ENCODE measurements at regions not wholly inside any gene's neighbourhood (a gene's known extent, or its start where the extent isn't known, plus 50 kb on each side); places are given as distances from the start of the nearest gene placed in this dataset.
"Not testable (repeated sequence)": the region's sequence is repeated elsewhere in the genome, so short reads cannot be mapped to it uniquely, and the experiment has no call there.

GRCh38 chr12:59404109-59404650 lies 191.6 kb upstream of the SLC16A7 start:
- peak in 1 of 2 donors; percentile 21 for DNase-seq

GRCh38 chr12:59403259-59403932 lies 192.4 kb upstream of the SLC16A7 start:
- DNase-seq, result peak; percentile 54 to 61

DNA sequence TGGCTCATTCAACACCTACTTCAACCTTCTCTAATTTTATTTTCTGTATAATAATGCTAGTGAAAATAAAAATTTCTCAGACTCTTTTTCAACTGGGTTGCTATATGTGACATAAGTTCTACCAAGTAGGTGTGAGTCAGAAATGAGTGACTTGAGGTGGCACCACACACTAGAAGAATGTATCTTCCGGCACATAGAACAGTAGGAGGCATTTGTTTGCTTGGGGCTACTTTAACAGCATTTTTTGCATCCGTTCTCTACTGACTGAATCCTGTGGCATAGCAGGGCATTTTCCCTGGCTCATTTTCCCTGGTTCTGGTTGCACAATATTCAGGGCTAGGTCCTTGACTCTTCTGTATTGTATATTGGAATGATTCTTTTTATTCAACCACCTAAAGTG lies 194.0 kb upstream of the SLC16A7 start:
- no peak for DNase-seq

GRCh38 chr12:59398164-59398563 lies 197.7 kb upstream of the SLC16A7 start:
- no peak for DNase-seq

- DNase-seq, result no peak
These were observed 198.9 kb upstream of the SLC16A7 start for GRCh38 chr12:59396919-59397318.

GRCh38 chr12:59396519-59396918 lies 199.3 kb upstream of the SLC16A7 start:
- no peak for DNase-seq

DNA sequence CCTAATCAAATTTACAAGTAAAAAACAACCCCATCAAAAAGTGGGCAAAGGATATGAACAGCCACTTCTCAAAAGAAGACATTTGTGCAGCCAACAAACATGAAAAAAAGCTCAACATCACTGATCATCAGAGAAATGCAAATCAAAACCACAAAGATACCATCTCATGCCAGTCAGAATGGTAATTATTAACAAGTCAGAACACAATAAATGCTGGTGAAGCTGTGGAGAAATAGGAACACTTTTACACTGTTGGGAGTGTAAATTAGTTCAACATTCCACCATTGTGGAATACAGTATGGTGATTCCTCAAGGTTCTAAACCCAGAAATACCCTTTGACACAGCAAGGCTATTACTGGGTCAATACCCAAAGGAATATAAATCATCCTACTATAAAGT lies 200.5 kb upstream of the SLC16A7 start:
- DNase-seq, result not testable (repeated sequence)

DNA sequence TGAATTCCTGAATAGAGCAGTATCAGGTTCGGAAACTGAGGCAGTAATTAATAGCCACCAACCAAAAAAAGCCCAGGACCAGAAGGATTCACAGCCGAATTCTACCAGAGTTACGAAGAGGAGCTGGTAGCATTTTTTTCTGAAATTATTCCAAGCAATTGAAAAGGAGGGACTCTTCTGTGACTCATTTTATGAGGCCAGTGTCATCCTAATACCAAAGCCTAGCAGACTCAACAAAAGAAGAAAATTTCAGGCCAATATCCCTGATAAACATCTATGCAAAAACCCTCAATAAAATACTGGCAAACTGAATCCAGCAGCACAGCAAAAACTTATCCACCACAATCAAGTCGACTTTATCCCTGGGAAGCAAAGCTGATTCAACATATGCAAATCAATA lies 202.3 kb upstream of the SLC16A7 start:
- DNase-seq, result no peak

DNA sequence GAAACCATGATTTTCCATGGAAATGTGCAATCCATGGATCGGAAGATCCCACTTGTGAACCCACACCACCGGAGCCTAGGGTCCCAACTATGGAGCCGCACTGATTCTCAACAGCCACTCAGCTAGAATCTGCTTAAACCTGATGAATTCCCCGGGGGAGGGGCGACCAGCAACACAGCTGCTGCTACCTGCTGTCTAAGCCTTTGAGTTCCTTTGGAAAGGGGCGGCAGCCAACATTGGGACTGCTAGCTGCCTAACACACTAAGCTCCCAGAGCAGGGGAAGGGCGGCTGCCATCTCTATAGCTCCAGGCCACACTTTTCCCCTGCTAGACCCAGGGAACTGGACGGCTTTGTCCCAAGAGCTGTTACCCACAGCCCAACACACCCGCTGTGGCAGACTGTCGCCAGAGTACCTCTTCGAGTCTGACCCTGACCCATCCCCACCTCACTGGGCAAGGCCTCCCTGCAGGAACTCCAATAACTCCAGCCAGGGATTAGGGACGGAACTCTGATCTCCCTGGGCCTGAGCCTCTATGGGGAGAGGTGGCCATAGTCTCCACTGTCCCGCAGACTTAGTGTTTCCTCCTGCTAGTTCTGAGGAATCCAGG lies 205.8 kb upstream of the SLC16A7 start:
- no peak for DNase-seq

DNA sequence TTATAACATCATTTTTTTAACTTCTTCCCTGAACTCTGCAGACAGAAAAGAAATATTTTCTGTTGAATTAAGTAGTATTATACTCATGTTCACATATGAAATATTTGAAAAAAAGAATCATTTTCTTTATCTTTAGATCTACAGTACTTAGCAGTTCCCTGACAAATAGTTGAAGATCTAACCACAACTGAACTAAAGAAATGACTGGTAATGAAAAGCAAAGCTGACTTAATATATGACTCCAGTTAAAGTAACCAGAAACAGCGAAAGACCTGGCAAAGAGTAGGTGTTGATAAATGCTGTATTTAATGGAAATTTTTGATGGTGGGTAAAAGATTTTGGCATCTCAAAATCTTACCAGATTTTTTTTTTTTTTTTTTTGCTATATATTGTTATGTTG lies 207.1 kb upstream of the SLC16A7 start:
- no peak for DNase-seq

GRCh38 chr12:59388176-59388575 lies 207.7 kb upstream of the SLC16A7 start:
- no peak for DNase-seq

DNA sequence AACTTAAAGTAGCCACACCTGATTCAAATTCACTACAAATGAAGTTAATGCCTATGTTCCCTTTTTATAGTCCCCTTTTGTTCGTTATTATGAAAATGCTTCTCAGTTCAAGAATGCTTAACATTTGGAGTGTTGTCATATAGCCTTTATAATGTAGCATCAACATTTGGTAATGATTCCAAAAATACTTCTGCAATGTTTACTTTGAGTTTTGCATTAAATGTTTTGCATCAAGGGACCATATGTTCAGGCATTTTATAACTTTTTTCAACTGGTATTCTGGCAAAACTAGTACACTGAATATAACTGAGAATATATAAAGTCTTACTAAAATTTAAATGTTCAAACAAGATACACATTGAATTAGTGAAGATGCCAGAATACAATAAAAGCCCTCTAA lies 209.6 kb upstream of the SLC16A7 start:
- peak in 1 of 2 donors; percentile 12 for DNase-seq

DNA sequence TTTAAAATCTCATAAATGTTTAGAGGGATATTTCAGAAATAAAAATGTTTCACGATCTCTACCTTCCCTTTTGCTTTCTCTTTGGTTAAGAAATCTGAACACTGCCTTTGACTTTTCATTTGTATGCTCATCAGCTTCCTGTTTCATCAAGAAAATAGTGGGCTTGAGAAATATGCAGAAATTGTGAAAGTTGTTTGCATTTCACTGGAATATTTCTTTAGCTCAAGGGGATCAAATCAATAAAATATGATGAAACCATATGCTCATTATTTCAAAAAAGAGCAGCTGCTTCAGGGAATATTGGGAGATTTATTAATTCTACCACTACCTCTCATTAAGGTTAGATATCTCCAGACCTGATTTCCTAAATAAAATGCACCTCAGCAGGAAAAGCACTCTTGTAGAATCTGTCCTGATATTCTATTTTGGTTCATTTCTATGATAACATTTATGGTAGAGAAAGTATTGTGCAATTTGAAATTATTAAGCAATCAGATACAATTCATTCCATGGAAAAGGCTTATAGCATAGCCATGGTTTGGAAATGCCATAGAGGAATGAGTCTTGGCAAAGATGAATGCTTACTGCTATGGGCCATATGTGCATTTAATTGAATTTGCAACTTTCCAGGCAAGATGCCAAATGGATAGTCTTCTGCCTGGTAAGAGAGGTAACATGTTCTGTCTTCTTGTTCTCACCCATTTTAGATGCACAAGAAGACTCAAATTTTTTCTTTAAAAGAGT lies 212.6 kb upstream of the SLC16A7 start:
- peak; percentile 29 to 66 for DNase-seq

- no peak for DNase-seq
These were observed 213.3 kb upstream of the SLC16A7 start for GRCh38 chr12:59382282-59383078.

DNA sequence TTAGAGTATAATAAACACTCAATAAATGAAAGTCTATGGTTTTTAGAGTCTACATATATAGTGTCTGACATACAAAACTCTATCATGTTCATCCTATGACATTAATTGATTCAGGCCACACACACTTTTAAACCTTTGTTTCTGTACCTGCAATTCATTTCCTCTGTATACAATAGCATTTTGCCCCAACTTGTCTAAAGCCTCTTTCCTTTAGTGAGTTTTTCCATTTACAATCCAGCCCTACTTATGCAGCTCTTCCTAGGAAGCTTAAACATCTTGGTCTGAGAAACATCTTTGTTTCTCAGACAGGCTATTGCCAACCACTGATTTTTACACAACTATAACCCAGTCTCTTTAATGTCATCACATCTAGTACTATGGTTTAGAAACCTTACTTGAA lies 214.7 kb upstream of the SLC16A7 start:
- DNase-seq, result no peak

GRCh38 chr12:59375633-59376032 lies 220.2 kb upstream of the SLC16A7 start:
- no peak for DNase-seq

DNA sequence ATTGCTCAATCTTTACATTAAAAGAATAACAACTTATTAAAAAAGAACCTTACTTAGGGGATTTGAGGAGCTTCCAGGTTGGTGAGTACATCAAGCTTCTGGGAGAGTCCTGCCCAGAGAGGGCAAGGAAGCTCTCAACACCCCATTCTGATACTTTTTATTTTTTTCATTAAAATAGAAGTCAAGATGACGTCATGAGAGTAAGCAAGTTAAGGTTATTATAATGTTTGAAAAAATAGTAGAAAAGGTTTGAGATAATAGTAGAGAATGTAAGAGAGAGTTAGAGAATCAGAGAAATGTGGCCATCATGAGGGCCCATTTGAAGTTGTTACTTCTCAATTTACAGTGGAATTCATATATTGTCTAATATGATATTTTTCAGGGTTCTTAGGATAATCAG lies 221.0 kb upstream of the SLC16A7 start:
- DNase-seq, result no peak

DNA sequence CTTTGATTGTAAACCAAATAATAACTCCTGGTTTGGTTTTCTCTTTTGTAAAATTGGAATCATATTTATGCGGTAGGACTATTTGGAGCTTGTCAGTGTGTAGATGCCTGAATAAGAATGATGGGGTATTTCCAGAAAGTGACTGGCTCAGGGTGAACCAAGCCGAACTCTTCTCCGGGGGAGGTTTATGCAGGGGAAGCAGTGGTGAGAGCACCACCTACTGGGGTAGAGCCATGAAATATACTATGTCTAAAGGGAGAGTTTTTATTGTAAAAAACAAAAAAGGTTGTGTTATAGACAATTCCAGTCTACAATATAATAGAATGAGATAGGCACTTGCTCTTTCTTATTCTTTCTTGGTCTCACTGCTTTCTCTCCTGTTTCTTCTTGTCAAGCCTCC lies 222.9 kb upstream of the SLC16A7 start:
- DNase-seq, result no peak

DNA sequence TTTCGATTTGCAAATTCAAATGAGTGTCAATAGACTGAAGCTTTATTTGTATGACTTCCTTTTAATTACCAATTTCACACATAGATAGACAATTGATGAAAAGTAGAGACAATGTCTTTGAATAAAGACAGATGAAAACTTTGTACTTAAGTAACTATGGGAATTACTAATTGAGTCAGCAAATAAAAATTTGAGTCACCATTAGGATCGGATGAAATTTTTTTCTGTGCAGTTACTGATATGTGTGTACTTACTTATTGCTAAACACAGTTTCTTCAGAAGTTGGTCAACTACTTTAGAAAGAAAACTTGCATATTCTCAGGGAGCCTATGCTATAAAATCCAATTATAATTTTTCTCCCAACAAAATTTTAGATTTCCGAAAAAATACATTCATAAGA lies 224.9 kb upstream of the SLC16A7 start:
- DNase-seq, result no peak

- no peak for DNase-seq
These were observed 230.7 kb upstream of the SLC16A7 start for GRCh38 chr12:59365133-59365532.

GRCh38 chr12:59357811-59358210 lies 238.0 kb upstream of the SLC16A7 start:
- DNase-seq, result no peak

GRCh38 chr12:59346248-59346647 lies 249.6 kb upstream of the SLC16A7 start:
- DNase-seq, result not testable (repeated sequence)

GRCh38 chr12:59345406-59345805 lies 250.4 kb upstream of the SLC16A7 start:
- no peak for DNase-seq

All from inflammatory macrophage (primary cell).